DMS114 treated with DMSO at 0.1 percent for 48 hours (cell line): ENCODE measurements at regions not wholly inside any gene's neighbourhood (a gene's known extent, or its start where the extent isn't known, plus 50 kb on each side); places are given as distances from the start of the nearest gene placed in this dataset.

ENCODE experiments used
- DNase-seq: peaks from one replicate; lab custom pipeline; 2025; ENCODE audit not compliant: unreplicated experiment; lab: John Stamatoyannopoulos, UW

- DNase-seq = no peak
Observed at GRCh38 chr10:2128991-2129390, 391.7 kb upstream of the ADARB2 start.

- DNase-seq = no peak
Observed at GRCh38 chr10:2124135-2124534, 386.8 kb upstream of the ADARB2 start.

- DNase-seq = no peak
Observed at GRCh38 chr10:2122431-2123124, 385.3 kb upstream of the ADARB2 start.

- DNase-seq = no peak
Observed at GRCh38 chr10:2121929-2122328, 384.6 kb upstream of the ADARB2 start.

- no peak for DNase-seq
Observed at GRCh38 chr10:2121315-2121714, 384.0 kb upstream of the ADARB2 start.

- no peak for DNase-seq
Observed at GRCh38 chr10:2120746-2121145, 383.4 kb upstream of the ADARB2 start.

GRCh38 chr10:2119316-2119715, 382.0 kb upstream of the ADARB2 start:
- no peak for DNase-seq

- no peak for DNase-seq
Observed at GRCh38 chr10:2118201-2118600, 380.9 kb upstream of the ADARB2 start.

GRCh38 chr10:2117641-2118040, 380.3 kb upstream of the ADARB2 start:
- no peak for DNase-seq

GRCh38 chr10:2111965-2112364, 374.6 kb upstream of the ADARB2 start:
- DNase-seq = no peak

GRCh38 chr10:2108496-2108895, 371.2 kb upstream of the ADARB2 start:
- no peak for DNase-seq

GRCh38 chr10:2106641-2107040, 369.3 kb upstream of the ADARB2 start:
- DNase-seq = no peak

- no peak for DNase-seq
Observed at GRCh38 chr10:2099321-2099720, 362.0 kb upstream of the ADARB2 start.

GRCh38 chr10:2097937-2098336, 360.6 kb upstream of the ADARB2 start:
- no peak for DNase-seq

- no peak for DNase-seq
Observed at GRCh38 chr10:2094171-2094570, 356.8 kb upstream of the ADARB2 start.

- DNase-seq = no peak
Observed at GRCh38 chr10:2083591-2083990, 346.3 kb upstream of the ADARB2 start.

- DNase-seq = no peak
Observed at GRCh38 chr10:2081501-2081900, 344.2 kb upstream of the ADARB2 start.

GRCh38 chr10:2079603-2080078, 342.3 kb upstream of the ADARB2 start:
- DNase-seq = no peak

GRCh38 chr10:2077231-2077630, 339.9 kb upstream of the ADARB2 start:
- DNase-seq = no peak

- DNase-seq = no peak
Observed at GRCh38 chr10:2076528-2076927, 339.2 kb upstream of the ADARB2 start.

- DNase-seq = no peak
Observed at GRCh38 chr10:2067015-2067414, 329.7 kb upstream of the ADARB2 start.

GRCh38 chr10:2054728-2055127, 317.4 kb upstream of the ADARB2 start:
- no peak for DNase-seq

- DNase-seq = no peak
Observed at GRCh38 chr10:2053805-2054204, 316.5 kb upstream of the ADARB2 start.
